NB4 (cell line): ENCODE measurements at regions not wholly inside any gene's neighbourhood (a gene's known extent, or its start where the extent isn't known, plus 50 kb on each side); places are given as distances from the start of the nearest gene placed in this dataset.

Experiments used
- CTCF ChIP-seq: IDR thresholded peaks from one replicate; pipeline ENCODE4 v1.5.1; 2012; ENCODE audit warnings: low read depth, low read length
- MAX ChIP-seq: IDR thresholded peaks from 2 replicates; pipeline ENCODE4 v1.6.1; 2011; ENCODE audit warnings: low read depth, low read length
- MYC ChIP-seq: IDR thresholded peaks from 2 replicates; pipeline ENCODE4 v1.6.1; 2011; ENCODE audit warnings: low read depth, low read length
- POLR2A ChIP-seq: IDR thresholded peaks from 2 replicates; pipeline ENCODE4 v1.6.1; 2011; ENCODE audit warnings: mild to moderate bottlenecking; ENCODE audit not compliant: insufficient read length; ENCODE audit errors: extremely low read depth

- TF ChIP-seq CTCF: no peak
- no peak for TF ChIP-seq POLR2A
- TF ChIP-seq MYC: no peak
- TF ChIP-seq MAX: no peak
These were observed 482.0 kb downstream of the SNAPC1 start for GRCh38 chr14:62244221-62244620.
